ENCODE measurements at regions not wholly inside any gene's neighbourhood (a gene's known extent, or its start where the extent isn't known, plus 50 kb on each side); places are given as distances from the start of the nearest gene placed in this dataset.

GRCh38 chr1:235035928-235036327 lies 92.7 kb downstream of the TOMM20 start:
- no peak overlapping the region for H2AFZ ChIP-seq (ENCODE audit: low read depth)
- H3K9ac ChIP-seq: no peak overlapping the region
- H3K36me3 ChIP-seq (replicated peaks in 1 of 2; ENCODE audit: control insufficient read depth in 1 of 2, insufficient read depth in 2 of 2, low read length in 1 of 2): peaks cover 0 to 4% of the 10 kb centered on the region in 2 experiments
- no peaks in the 10 kb centered on the region for H3K79me2 ChIP-seq (ENCODE audit: insufficient read depth)
- POLR2A ChIA-PET: no interaction called here
- no peak for DNase-seq
- no peaks in the 10 kb centered on the region for H4K20me1 ChIP-seq (ENCODE audit: insufficient read depth)
- H3K4me3 ChIP-seq (ENCODE audit: low read depth in 2 of 2, low read length in 1 of 2): no peak overlapping the region
- H3K4me1 ChIP-seq (ENCODE audit: control insufficient read depth in 1 of 2, insufficient read depth in 2 of 2, low read depth in 1 of 2, low read length in 1 of 2): no peaks in the 10 kb centered on the region
- no peak overlapping the region for H3K27ac ChIP-seq (ENCODE audit: low read depth in 2 of 2, low read length in 1 of 2)
- no peaks in the 10 kb centered on the region for H3K9me2 ChIP-seq
- no peaks in the 10 kb centered on the region for H3K9me3 ChIP-seq
- 86% methylated on average over 2 of the region's 2 CpGs for WGBS (ENCODE audit: low lambda C conversion rate)
- CTCF ChIA-PET: interaction anchor here (1.7 kb wide), 1 partner anchor 18 kb away, joined by 4 read pairs; no protein-coding TSS in a partner anchor
- no peaks in the 10 kb centered on the region for H3K27me3 ChIP-seq (ENCODE audit: insufficient read depth)
- no peak overlapping the region for H3K4me2 ChIP-seq
- no peaks in the 10 kb centered on the region for H3F3A ChIP-seq (replicated peaks; ENCODE audit: insufficient read depth)
- no peak for TF ChIP-seq POLR2AphosphoS5 (IDR thresholded peaks at IDR 0.05; ENCODE audit: low read depth, low read length)
- TF ChIP-seq, protein P1, sequence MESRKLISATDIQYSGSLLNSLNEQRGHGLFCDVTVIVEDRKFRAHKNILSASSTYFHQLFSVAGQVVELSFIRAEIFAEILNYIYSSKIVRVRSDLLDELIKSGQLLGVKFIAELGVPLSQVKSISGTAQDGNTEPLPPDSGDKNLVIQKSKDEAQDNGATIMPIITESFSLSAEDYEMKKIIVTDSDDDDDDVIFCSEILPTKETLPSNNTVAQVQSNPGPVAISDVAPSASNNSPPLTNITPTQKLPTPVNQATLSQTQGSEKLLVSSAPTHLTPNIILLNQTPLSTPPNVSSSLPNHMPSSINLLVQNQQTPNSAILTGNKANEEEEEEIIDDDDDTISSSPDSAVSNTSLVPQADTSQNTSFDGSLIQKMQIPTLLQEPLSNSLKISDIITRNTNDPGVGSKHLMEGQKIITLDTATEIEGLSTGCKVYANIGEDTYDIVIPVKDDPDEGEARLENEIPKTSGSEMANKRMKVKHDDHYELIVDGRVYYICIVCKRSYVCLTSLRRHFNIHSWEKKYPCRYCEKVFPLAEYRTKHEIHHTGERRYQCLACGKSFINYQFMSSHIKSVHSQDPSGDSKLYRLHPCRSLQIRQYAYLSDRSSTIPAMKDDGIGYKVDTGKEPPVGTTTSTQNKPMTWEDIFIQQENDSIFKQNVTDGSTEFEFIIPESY (IDR thresholded peaks at IDR 0.05; ENCODE audit: borderline replicate concordance, low read depth): no peak
- no peak for TF ChIP-seq ELF1 (IDR thresholded peaks at IDR 0.05)
- no peak for TF ChIP-seq RFX5 (IDR thresholded peaks at IDR 0.05; ENCODE audit: low read length)
- TF ChIP-seq MXI1 (IDR thresholded peaks at IDR 0.05; ENCODE audit: low read depth, low read length): no peak
- TF ChIP-seq, protein P2, sequence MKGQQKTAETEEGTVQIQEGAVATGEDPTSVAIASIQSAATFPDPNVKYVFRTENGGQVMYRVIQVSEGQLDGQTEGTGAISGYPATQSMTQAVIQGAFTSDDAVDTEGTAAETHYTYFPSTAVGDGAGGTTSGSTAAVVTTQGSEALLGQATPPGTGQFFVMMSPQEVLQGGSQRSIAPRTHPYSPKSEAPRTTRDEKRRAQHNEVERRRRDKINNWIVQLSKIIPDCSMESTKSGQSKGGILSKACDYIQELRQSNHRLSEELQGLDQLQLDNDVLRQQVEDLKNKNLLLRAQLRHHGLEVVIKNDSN (IDR thresholded peaks at IDR 0.05; ENCODE audit: borderline replicate concordance, low read depth): no peak
- TF ChIP-seq, protein P3, sequence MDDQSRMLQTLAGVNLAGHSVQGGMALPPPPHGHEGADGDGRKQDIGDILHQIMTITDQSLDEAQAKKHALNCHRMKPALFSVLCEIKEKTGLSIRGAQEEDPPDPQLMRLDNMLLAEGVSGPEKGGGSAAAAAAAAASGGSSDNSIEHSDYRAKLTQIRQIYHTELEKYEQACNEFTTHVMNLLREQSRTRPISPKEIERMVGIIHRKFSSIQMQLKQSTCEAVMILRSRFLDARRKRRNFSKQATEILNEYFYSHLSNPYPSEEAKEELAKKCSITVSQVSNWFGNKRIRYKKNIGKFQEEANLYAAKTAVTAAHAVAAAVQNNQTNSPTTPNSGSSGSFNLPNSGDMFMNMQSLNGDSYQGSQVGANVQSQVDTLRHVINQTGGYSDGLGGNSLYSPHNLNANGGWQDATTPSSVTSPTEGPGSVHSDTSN (IDR thresholded peaks at IDR 0.05): no peak

- CTCF ChIA-PET: no interaction called here
- Histone ChIP-seq H3K36me3 (replicated peaks in 1 of 2; ENCODE audit: control insufficient read depth in 1 of 2, insufficient read depth in 2 of 2, low read length in 1 of 2) (no peaks in the 10 kb centered on the region), H3K9me2 (no peaks in the 10 kb centered on the region), H3K4me1 (ENCODE audit: control insufficient read depth in 1 of 2, insufficient read depth in 2 of 2, low read depth in 1 of 2, low read length in 1 of 2) (no peaks in the 10 kb centered on the region), H3K27ac (ENCODE audit: low read depth in 2 of 2, low read length in 1 of 2) (no peak overlapping the region), H2AFZ (ENCODE audit: low read depth) (no peak overlapping the region), H3K27me3 (ENCODE audit: insufficient read depth) (no peaks in the 10 kb centered on the region), H3K79me2 (ENCODE audit: insufficient read depth) (no peaks in the 10 kb centered on the region), H3K4me2 (no peak overlapping the region), H3K9ac (no peak overlapping the region), H3K4me3 (ENCODE audit: low read depth in 2 of 2, low read length in 1 of 2) (no peak overlapping the region), H3K9me3 (no peaks in the 10 kb centered on the region), H4K20me1 (ENCODE audit: insufficient read depth) (no peaks in the 10 kb centered on the region), H3F3A (replicated peaks; ENCODE audit: insufficient read depth) (no peaks in the 10 kb centered on the region)
- POLR2A ChIA-PET: no interaction called here
- no peak for DNase-seq
- WGBS (ENCODE audit: low lambda C conversion rate): 86% methylated on average over 7 of the region's 7 CpGs
- TF ChIP-seq, protein P2 (IDR thresholded peaks at IDR 0.05; ENCODE audit: borderline replicate concordance, low read depth): no peak
- TF ChIP-seq REST (IDR thresholded peaks at IDR 0.05; ENCODE audit: low read depth, low read length): no peak
- no peak for TF ChIP-seq POLR2AphosphoS5 (IDR thresholded peaks at IDR 0.05; ENCODE audit: low read depth, low read length)
- TF ChIP-seq SMC3 (IDR thresholded peaks at IDR 0.05; ENCODE audit: low read depth, low read length): no peak
- no peak for TF ChIP-seq GATA2 (CRISPR knock-in tag; IDR thresholded peaks at IDR 0.05)
- TF ChIP-seq MXI1 (IDR thresholded peaks at IDR 0.05; ENCODE audit: low read depth, low read length): no peak
- TF ChIP-seq EP300 (IDR thresholded peaks at IDR 0.05; ENCODE audit: borderline replicate concordance in 1 of 2, low read depth in 1 of 2, low read length in 1 of 2): no peak
- no peak for TF ChIP-seq TAF1 (IDR thresholded peaks at IDR 0.05; ENCODE audit: borderline replicate concordance, low read depth, low read length)
- no peak for TF ChIP-seq NFIC (IDR thresholded peaks at IDR 0.05; ENCODE audit: borderline replicate concordance)
- no peak for TF ChIP-seq RCOR1 (IDR thresholded peaks at IDR 0.05; ENCODE audit: low read length)
- TF ChIP-seq, protein P4, sequence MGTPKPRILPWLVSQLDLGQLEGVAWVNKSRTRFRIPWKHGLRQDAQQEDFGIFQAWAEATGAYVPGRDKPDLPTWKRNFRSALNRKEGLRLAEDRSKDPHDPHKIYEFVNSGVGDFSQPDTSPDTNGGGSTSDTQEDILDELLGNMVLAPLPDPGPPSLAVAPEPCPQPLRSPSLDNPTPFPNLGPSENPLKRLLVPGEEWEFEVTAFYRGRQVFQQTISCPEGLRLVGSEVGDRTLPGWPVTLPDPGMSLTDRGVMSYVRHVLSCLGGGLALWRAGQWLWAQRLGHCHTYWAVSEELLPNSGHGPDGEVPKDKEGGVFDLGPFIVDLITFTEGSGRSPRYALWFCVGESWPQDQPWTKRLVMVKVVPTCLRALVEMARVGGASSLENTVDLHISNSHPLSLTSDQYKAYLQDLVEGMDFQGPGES (IDR thresholded peaks at IDR 0.05; ENCODE audit: low read depth, low read length): no peak
- TF ChIP-seq YY1 (IDR thresholded peaks at IDR 0.05; ENCODE audit: low read depth): no peak
- no peak for TF ChIP-seq RXRA (IDR thresholded peaks at IDR 0.05; ENCODE audit: borderline replicate concordance, low read depth)
Measured at GRCh38 chr1:235030919-235031596, 97.6 kb downstream of the TOMM20 start.

Measured in SK-N-SH (cell line).